GM21423 (cell line): ENCODE measurements at regions not wholly inside any gene's neighbourhood (a gene's known extent, or its start where the extent isn't known, plus 50 kb on each side); places are given as distances from the start of the nearest gene placed in this dataset.

Experiments
- ATAC-seq: cut with Tn5 transposase; IDR thresholded peaks from one replicate; pipeline ENCODE4 v1.9.1; 2021; ENCODE audit warnings: mild to moderate bottlenecking, moderate library complexity; ENCODE audit not compliant: unreplicated experiment

DNA sequence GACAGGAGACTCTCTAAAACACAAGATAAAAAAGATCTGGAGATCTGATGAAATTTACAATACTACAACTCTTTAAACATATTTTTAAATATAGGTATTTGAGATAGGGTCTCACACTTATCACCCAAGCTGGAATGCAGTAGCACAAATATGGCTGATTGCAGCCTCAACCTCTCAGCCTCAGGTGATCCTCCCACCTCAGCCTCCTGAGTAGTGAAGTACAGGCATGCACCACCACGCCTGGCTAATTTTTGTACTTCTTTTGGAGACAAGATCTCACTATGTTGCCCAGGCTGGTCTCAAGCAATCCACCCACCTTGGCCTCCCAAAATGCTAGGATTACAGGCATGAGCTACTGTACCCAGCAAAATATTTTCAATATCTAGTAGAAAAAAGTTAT is 170.0 kb upstream of the NR5A2 start:
- no peak for ATAC-seq

DNA sequence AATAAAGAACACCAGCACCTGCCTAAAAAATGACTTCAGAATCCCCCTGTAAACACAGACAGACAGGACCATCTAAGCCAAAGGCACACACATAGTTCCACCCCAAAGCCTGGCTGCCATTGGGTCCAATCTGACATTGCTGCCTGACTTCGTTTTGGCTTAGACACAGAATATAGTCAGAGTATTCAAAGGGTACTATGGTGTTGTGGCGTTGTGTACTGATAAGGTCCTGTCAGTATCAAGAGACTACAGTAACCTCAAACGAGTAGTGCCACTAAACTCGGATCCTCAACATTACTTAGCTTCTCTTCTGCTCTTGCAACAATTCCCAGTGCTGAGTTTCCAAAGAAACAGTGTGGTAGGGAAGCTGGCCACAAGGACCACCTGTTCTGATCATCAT is 169.3 kb upstream of the NR5A2 start:
- no peak for ATAC-seq

DNA sequence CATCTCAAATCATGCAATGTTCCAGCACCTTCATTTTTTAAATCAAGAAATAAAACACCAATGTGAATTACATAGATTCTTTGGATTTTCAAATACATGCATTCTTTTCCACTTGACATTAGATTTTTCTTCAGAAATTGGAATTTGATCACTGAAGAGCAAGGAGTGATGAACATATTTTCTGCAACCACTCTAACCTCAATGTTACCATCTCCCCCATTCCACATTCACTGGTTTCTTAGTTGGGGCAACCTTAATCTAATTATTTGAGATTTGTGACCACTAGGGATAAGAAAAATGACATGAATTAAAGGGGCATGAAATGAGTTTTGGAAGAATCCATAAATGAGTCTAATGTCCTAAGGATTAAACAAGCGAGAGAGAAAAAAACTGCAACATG is 168.7 kb upstream of the NR5A2 start:
- ATAC-seq: no peak

DNA sequence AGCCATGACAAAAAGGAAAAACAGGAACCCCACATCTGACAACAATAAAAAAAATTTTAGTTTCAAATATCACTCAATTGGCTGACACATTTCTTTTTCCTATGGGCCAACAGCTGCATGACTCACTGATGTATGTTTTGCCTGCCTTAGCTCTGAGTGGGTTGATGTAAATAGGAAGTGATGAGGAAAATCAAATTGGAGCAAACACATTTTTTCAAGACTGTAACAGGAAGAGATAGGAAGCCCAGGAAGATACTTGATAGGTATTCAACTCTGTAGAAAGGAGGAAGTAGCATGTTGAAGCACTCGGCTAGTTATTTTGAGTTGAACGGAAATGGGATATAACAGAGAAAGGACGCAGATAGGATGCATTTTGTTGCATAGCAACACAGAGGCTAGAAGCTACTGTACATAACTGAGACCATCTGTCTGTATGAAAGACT is 168.0 kb upstream of the NR5A2 start:
- ATAC-seq: no peak

DNA sequence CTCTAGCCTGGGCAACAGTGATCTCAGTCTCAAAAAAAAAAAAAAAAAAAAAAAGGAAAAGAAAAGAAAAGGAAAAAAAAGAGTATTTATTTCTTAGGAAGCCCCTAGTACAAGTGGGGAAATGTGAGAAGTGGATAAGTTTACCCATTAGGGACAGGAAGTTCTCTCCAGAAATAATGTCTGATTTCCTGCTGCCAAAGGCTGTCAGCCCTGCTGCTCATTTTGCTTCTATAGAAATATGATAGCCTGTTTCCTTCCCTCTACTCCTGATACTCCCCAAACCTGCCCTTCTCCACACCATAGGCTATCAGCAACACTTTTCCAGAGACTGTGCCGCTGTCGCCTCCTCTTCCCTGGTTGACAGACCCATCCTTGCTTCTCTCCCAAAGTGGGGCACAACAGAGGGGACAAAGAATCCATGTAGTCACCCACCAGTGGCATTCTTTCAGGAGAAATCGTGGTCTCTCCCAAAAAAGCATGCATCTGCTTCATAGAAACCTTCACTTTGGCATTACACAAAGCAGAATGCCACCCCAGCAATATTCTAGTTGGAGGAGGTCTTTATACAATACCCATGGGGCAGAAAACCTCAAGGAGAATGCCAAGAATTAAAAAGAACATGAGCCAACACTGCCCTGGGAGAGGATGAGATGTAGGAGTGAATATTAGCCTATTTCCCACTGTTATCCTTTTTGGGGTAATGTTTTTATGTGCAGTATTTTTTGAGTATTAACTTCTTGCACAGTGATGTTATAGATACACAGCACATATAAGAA is 166.3 kb upstream of the NR5A2 start:
- no peak for ATAC-seq

- no peak for ATAC-seq
Observed at GRCh38 chr1:199862047-199862446, 165.5 kb upstream of the NR5A2 start.

DNA sequence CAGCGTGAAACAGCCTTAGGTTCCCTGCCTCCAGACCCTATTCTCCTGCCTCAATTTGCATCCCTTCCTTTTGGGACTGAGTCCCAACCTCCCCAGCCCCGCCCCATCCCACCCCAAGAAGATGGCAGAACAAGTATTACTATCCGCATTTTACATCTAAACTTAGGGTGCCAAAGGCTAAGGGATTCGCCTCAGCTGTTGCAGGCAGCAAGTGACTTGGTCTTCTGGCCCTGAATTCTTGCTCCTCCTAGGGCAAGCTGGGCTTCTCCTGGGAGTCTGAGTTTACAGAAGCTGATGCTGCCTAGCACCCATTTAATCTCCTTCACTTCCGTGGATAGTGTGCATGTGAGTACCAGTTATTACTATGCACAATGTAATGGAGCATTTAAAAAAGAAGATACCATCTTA is 161.3 kb upstream of the NR5A2 start:
- no peak for ATAC-seq

DNA sequence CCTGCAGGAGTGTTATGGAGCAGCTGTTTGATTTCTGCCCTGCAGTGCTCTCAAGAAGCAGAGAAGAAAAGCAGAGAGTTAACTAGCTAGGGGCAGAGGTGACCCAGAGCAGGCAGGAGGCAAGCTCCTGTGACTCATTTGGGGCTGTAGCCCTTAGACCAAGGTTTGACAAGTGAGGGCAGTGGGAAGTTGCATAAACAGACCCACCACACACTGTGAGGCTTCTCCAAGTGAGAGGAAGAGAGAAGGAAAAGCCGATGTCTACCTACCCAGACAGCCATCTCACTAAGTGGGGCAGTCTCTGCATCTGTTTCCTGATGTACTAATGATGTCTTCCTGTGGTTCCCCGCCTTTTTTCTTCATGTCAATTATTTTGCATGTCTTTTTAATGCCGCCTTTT is 159.9 kb upstream of the NR5A2 start:
- ATAC-seq: no peak

- ATAC-seq: no peak
Observed at GRCh38 chr1:199868777-199869176, 158.7 kb upstream of the NR5A2 start.

DNA sequence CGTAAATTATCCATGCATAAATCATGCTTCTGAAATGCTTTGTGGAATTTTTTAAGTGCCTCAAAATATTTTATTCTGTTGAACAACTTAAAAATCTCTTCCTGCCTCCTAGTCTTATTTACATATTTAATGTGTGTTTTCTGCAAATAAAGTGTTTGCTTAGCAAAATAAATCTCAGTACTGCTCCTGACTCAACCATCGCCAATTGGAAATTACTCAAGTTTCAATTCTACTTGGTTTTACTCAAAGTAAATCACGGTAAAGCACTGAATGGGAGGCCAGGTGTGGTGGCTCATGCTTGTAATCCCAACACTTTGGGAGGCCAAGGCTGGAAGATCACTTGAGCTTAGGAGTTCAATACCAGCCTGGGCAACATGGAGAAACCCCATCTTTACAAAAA is 152.2 kb upstream of the NR5A2 start:
- no peak for ATAC-seq

GRCh38 chr1:199875856-199876255 is 151.7 kb upstream of the NR5A2 start:
- no peak for ATAC-seq

GRCh38 chr1:199877526-199878384 is 149.8 kb upstream of the NR5A2 start:
- no peak for ATAC-seq

DNA sequence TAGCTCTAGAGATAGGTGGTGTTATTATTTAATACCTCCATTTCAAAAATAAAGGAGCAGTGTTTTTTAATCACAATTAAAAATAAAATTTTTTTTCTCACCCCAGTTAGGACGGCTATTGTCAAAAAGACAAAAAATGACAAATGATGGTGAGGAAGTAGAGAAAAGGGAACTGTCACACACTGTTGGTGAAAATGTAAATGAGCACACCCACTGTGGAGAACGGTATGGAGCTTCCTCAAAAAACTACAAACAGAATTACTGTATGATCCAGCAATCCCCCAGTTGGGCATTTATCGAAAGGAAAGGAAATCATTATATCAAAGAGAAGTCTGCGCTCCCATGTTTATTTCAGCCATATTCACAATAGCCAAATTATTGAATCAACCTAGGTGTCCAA is 148.7 kb upstream of the NR5A2 start:
- no peak for ATAC-seq

DNA sequence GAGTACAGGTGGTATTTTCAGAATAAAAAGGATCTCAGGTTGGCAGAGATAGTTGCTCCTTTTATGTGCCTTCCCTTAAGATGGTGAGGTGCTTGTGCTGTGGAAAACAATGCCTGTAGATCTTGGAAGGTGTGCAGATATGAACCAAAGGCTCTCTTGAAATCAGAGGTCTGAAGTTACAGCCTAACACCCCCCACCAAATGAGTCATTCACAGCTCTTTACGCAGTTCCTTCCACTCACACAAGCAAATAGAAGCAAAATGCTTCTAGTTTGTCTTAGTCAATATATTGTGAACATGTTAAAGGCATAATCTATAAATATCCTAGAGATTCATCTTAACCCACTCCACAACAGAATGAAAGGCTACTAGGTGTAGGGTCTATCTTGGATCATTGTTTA is 128.9 kb upstream of the NR5A2 start:
- no peak for ATAC-seq

- no peak for ATAC-seq
Observed at GRCh38 chr1:199901341-199901740, 126.2 kb upstream of the NR5A2 start.

DNA sequence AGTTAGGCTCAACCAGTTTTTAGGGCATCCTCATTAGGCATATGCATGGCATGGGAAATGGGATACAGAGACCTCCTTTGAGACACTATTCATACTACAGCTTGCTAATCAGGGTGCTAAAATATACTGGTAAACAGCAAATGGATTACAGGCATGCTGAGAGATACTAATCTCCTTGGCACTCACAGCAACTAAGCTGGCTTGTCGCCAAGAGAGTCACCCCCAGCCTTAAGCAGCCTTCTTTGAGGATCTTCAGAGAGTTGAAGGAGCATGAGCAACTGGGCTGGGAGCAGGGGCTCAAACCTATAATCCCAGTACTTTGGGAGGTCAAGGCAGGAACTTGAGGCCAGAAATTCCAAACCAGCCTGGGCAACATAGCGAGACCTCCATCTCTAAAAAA is 120.1 kb upstream of the NR5A2 start:
- no peak for ATAC-seq

GRCh38 chr1:199909137-199909536 is 118.4 kb upstream of the NR5A2 start:
- ATAC-seq: no peak

DNA sequence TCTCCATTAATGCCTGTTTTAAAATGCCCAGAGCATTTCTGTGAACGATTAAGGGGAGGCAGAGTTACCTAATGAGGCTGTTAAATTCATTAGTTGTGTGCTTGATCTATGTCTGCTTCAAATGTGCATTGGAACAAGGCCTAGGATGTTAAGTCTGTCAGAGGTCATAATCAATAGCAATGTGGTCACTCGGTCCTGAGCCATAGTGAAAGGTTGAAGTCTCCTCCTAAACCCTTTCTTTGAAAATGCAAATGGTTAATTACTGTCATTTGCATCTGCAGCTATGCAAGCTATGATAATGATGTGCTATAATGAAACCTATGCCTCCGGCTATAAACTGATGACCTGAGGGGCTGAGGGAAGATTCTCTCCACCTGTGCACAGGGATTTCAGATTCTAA is 114.2 kb upstream of the NR5A2 start:
- no peak for ATAC-seq

GRCh38 chr1:199914546-199914945 is 113.0 kb upstream of the NR5A2 start:
- no peak for ATAC-seq

DNA sequence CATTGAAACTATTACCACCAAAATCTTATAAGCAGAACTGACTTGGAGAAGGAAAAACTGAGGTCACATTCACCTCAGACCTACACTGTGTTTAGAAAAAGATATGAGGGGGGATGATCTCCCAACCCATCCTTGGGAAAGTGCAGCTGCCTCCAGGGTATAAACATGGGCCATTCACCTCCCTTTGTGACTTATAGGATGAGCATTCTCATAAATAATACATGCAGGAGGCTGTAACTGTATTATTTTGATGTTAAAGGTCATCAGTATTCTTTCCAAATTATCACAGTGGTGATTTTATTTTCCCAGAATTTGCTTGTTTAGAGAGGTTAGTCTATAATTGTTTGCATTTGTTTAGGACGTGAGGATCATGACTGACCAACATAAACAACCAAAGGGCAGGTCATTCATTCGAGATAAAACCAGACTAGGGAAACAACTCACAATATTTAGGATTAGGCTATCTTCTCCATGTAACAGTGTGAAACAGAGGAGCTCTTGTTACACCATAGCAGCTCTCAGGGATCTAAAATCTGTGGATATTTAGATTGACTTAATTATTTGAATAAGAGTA is 109.2 kb upstream of the NR5A2 start:
- ATAC-seq: no peak

DNA sequence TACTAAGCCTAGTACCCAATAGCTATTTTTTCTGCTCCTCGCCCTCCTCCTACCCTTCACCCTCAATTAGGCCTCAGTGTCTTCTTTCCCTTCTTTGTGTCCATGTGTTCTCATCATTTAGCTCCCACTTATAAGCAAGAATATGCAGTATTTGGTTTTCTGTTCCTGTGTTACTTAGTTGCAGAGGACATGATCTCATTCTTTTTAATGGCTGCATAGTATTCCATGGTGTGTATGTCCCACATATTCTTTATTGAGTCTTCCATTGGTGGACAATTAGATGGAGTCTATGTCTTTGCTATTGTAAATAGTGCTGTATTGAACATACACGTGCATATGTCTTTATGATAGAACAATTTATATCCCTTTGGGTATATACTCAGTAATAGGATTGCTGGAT is 106.9 kb upstream of the NR5A2 start:
- no peak for ATAC-seq

DNA sequence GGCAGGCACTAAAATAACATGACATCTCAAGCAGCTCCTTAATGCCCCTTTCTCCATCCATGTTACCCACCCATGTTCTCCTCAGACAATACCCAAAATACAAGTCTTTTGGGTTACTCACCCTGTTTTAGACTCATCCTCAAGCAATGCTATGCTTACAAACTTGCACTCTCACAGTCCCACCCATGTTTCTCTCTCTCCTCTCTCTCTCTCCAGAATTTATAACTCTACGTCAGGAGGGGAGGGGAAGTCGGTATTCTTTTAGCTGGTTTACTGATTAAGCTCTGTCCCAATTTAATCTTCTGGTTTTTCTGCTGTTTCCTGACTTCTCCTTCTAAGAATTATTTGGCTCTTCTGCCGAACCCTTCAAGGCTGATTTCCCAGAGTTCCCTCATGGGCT is 98.0 kb upstream of the NR5A2 start:
- no peak for ATAC-seq
